ENCODE measurements at regions not wholly inside any gene's neighbourhood (a gene's known extent, or its start where the extent isn't known, plus 50 kb on each side); places are given as distances from the start of the nearest gene placed in this dataset.
"Not testable (repeated sequence)": the region's sequence is repeated elsewhere in the genome, so short reads cannot be mapped to it uniquely, and the experiment has no call there.

DNA sequence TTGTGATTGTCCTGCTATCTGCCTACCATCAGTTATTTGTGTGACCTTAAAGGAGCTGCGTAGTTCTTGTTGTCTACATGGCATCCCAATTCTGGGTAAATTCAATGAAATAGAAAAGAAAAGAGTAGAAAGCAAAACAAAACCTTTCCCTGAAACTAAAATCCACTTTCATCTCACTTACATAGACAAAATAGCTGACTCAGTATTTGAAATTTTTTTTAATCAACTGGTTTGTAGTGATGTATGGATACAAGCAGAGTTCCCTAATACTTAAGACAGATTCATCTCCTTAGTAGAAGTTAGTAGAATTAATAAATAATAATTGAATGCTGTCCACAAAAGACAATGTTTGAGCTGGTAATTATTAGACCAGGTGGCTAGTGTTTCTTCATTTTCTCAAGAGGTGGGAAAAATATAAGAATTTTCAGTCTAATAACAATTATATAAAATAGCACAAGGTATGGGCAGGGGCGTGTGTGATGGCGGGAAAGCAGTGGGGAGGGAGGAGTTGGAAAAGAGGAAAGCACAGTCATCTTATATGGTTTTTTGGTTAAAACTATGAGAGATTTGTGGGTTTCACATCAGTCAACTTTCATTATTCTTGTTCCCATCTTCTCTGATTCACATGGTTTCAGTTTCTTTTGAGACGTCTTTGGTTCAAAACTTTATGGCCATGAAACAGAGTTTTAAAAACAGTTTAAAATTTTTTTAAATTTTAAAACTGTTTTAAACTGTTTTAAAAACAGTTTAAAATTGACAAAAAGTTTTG lies 275.2 kb downstream of the SPRY1 start:
- no peak for DNase-seq (ENCODE audit: low read depth, low spot score)

DNA sequence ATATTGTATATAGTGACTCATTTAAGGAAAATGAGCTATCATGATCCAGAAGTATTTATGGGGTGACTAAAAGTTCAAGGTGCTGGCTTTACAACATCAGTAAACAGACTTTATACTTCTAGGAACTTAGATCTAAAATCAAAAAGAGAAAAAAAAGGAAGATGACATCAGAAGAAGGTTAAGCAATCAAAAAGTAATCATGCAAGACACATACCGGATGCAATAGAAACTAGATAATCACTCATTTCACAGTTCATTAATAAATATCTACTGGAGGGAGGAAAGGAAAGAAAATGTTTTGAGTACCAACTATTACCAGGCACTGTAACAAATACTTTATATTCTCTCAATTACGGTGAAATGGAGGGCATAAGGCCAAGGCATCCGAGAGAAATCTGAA lies 276.4 kb downstream of the SPRY1 start:
- DNase-seq (ENCODE audit: low read depth, low spot score) = no peak

DNA sequence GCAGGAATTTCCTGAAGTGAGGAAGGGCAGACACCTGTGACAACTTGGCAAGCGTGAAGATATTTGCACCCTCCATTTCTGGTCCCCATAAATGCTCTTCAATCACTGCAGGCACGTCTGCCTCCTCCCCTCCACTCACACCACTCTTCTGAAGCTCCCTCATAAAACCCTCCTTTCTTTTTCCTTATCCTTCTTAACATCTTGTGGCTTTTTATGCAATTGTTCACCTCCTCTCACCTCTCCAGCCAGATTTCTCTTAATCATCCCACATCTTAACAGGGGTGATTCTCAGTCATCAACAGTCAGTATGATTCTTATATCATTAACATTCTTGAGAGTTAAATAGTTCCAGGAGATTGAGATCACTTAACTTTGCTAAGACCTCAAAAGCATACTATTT lies 277.4 kb downstream of the SPRY1 start:
- no peak for DNase-seq (ENCODE audit: low read depth, low spot score)

DNA sequence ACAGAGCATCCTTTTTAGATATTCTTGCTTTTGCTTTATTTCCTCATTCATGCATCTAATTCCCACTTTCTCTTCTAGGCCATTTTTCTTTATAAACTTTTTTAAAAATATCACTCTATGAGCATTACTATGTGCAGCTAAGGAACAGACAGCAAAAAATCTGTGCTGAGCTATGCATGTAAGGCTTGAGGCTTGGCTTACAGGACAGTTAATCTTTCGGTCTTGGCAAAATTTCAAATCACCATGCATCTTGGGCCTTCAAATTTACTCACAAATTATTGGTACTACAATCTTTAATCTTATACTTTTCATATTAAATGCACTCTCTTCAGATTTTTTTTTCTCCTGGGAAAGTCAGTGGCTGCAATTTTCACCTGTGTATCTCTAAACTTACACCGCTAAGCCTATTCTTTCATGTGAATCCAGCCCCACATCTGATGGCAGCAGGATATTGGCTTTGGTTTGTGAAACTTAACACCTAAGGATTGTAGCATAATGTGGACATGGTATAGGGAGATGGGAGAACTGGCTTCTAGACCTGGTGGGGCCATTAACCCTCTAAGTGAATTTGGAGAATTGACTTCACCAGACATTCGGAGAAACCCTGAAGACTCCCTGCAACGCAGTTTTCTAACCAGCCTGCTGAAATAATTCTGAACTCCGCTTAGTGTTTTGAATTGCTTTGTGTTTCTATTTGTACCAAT lies 278.3 kb downstream of the SPRY1 start:
- no peak for DNase-seq (ENCODE audit: low read depth, low spot score)

DNA sequence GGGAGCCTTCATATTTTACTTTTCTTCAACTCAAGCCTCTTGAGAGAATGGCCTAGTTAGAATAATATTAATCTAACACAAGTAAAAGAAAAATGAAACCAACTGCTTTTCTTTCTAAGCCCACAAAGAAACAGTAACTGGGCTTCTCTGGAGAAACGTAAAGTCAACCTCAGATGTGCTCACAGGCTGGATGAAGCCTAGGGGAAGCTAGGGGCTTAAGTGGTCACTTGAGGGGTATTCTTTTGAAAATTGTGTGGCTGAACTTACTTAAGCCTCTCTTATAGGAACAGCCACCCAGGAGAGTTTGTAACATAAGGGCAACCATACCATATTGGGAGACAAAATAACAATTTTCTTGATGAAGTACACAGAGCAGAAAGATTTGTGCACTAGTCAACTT lies 279.0 kb downstream of the SPRY1 start:
- no peak for DNase-seq (ENCODE audit: low read depth, low spot score)

DNA sequence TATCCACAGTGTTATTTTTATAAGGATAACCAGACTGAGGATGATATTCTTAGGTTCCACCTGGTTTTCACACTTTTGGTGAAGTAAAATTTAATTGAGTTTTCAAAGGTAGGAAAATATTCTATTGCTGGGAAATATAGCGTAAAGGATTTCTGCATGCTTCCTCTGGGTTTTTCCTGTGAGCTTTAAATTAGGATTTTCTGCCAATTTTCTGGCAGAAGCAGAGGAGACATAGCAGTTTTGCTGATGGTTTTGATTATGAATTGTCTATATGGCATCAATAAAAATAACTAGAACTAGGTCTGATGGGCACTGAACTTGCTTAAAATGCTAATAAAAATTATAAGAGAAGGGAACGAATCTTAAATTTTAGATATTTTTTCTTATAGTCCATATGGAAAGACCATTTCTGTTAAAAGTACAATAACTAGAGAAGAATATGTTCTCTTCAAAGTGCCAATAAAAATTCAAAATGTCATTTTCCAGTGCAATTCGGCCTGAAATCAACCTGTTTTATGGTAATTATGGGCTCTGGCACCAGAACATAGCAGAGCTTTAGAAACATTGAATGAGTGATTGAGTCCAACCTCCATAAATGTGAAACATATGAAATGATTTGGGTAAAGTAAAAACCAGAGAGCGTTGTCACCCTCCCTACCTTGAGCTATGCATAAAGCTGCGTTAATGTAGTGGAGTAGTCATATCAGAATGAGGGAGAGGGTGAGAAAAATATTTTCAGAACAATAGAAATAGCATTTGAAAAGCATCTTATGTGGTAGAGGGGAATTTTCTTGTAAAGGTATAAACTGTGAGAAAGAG lies 279.7 kb downstream of the SPRY1 start:
- DNase-seq (ENCODE audit: low read depth, low spot score) = no peak

DNA sequence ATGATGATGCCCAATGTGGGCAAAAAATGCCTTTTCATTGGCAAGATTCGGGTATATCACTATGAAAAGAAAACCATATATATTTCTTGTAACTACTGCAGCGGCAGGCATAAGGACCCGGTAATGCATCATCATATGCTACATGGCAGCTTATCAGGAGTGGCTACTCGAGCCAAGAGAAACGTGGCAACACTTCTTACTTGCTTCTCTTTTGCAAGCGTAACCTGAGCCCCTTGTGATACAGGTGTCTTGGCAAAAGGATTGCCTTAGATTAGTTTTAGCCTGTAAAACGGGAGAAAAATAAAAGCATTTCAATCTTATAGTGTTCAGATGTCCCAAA lies 280.3 kb downstream of the SPRY1 start:
- no peak for DNase-seq (ENCODE audit: low read depth, low spot score)

DNA sequence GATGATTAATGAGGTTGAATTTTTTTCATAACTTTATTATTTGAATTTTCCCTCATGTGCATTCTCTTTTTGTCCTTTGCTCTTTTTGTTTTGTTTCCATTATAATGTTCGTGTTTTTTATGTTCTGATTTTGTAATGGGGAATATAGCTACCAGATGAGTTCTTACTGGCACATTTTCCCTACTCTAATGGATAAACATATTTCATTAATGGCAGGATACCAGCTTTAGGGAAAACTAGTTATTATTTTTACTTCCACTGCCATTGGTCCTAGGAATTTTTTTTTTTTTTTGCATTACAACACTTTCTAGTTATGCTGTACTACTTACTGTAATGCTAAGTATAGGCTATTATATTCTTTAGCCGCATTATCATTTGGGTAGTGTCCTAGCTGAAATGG lies 286.3 kb downstream of the SPRY1 start:
- DNase-seq (ENCODE audit: low read depth, low spot score) = no peak

DNA sequence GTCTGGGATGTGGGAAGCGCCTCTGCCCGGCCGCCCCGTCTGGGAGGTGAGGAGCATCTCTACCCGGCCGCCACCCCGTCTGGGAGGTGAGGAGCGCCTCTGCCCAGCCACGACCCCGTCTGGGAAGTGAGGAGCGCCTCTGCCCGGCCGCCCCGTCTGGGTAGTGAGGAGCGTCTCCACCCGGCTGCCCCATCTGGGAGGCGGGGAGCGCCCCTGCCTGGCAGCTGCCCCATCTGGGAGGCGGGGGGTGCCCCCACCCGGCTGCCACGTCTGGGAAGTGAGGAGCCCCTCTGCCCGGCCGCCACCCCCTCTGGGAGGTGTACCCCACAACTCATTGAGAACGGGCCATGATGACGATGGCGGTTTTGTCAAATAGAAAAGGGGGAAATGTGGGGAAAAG lies 288.3 kb downstream of the SPRY1 start:
- not testable (repeated sequence) for DNase-seq (ENCODE audit: low read depth, low spot score)

DNA sequence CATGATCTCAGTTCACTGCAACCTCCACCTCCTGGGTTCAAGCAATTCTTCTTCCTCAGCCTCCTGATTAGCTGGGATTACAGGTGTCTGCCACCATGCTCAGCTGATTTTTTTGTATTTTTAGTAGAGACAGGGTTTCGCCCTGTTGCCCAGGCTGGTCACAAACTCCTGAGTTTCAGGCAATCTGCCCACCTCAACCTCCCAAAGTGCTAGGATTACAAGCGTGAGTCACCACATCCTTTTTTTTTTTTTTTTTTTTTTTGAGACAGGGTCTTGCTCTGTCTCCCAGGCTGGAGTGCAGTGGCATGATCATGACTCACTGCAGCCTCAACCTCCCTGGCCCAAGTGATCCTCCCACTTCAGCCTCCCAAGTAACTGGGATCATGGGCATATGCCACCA lies 298.9 kb downstream of the SPRY1 start:
- DNase-seq (ENCODE audit: low read depth, low spot score) = not testable (repeated sequence)

DNA sequence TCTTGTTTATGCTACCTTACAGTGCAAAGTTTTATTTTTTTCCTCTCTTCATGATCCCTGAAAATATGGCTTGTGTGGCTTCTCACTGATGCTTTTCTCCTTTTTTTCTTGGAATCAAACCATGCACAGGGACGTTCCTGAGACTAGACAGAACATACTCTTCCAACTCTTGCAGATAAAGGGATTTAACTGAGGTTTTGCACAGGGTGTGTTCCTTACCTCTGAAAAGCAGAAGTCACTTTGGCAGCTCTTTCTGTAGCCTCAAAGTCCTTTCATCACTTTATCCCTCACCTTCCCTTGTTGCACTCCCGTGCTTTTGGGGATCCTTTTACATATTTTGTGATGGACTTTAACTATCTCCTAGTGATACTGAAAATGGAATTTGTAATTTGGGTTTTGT lies 300.1 kb downstream of the SPRY1 start:
- no peak for DNase-seq (ENCODE audit: low read depth, low spot score)

DNA sequence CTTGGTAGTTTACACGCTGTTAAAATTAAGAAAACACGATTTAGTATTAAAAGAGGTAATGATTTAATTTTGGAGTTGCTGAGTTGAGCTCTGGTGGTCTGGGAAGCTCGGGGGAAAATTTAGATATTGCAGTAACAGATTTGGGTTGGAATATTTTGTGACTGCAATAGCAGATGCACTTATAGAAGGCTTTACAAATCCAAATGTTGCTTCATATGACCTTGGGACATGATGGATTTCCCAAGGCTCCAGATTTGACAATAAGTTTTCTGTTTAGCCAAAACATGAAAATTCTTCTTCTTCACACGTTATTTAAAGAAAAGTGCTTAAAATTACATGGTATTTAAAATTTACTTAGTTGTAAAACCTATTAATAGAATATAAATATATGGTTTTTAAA lies 302.0 kb downstream of the SPRY1 start:
- no peak for DNase-seq (ENCODE audit: low read depth, low spot score)

DNA sequence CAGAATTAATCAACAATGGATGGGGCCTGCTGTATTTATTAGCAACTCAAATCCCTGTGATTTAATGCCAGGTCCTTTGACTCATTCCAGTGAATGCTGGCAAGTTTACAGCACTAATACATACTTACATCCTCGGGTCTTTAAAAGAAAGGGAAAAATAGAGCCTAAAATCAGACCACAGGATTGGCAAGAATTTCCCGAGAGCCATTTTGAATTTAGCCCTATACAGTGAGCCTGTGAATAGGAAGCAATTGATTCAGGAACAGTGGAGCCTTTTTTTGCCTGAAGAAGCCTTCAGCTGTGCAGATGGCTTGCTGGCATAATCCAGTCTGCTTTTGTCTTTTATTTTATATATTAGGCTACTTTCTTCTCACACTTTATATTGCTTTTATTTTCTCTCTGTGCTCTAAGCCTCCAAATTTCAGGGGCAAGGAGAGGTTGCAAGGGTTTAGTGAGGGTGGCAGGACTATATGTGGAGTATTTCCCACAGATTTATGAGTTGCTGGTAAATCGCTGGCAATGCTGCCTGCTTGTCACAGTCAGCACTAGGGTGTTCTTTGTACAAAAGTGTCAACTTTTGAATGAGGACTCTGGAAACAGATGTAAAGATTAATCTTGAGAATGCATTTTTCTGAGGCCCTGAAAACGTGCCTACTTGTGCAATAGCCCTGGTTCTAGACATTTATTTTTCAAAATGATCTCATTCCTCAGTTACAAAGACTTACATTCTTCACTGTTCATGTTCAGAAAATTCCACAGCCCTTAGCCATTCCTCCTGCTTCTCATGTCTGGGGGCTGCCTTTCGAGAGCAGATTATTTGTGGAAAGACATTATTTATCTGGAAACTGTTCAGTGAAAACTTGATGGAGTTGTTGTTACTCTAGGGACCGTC lies 303.5 kb downstream of the SPRY1 start:
- DNase-seq (ENCODE audit: low read depth, low spot score) = no peak

DNA sequence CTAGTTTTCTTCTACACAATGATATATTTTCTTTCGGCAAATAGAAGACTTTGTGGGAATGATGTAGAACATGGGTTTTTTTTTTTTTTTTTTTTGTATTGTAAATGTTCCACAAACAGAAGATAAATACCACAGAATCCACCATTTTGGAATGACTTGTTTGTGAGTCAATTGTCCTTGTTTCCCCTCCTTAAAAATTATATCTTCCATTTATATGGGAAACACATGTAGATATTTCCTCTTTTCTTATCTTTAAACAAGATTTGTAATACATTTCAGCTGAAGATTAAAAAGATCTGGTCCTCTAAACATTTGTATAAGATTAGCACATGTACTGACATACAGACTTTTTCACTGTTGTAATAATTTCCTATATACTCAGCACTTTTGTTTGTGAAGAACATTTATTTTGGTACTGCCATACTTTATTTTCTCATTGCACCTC lies 304.6 kb downstream of the SPRY1 start:
- no peak for DNase-seq (ENCODE audit: low read depth, low spot score)

DNA sequence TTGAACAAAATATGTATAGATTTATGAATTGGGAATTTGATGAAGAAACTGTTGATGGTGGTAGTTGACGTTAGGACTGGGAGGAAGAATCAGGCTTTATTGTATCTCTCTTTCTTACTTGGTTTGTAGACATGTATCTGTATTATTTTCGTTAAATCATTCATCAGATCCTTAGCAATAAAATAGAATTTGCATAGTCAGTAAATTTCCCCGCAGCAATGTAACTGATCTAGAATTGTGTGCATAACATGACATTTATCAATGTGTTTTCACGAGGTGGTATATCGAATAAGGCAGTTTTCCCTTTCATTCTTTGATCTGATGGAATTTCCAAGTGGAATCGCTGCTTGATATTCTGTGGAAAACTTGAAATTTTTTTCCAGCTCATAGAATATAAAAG lies 308.8 kb downstream of the SPRY1 start:
- DNase-seq (ENCODE audit: low read depth, low spot score) = no peak

DNA sequence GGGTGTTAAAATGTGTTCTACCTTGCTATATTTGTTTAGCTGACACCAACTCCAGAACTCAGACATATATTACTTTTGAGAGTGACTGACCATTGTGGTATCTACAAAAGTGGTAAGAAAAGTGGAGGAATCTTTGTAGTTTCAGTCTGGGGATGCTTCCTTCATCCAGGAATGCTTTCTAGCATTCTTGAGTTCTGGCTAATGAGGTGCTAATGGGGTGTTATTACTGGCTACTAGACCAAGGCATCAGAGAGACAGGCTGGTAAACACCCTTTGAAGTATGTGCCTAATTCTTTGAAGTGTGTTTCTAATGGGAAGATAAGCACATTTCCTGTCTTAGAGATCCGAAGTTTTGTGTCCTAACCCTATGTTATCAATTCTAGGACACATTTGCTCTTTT lies 310.4 kb downstream of the SPRY1 start:
- peak; percentile 24 for DNase-seq (ENCODE audit: low read depth, low spot score)

DNA sequence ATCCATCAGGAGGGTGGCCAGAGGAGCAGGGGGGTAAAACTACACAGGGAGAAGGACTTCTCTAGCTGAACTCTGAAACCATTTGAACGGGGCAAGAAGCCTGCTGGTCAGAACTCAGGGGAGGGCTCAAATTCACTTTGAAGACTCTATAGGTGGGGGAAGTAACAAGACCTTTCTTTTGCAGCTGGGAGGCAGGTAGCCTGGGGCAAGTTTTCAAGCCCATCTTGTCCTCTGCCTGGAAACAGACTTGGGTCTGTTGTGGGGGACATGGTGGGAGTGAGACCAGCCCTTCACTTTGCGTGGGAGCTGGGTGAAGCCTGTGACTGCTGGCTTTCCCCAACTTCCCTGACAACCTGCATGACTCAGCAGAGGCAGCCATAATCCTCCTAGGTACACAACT lies 312.3 kb downstream of the SPRY1 start:
- peak; percentile 15 for DNase-seq (ENCODE audit: low read depth, low spot score)

DNA sequence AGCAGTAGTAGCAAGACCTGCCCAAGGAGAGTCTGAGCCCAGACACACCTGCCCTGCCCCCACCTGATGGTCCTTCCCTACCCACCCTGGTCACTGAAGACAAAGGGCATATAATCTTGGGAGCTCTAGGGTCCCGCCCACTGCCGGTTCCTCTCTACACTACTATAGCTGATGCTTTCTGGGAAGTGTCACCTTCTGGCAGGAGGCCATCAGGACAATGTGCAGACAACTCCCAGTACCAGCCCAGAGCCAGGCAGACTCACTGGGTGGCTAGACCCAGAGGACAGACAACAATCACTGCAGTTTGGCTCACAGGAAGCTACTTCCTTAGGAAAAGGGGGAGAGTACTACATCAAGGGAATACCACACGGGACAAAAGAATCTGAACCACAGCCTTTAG lies 312.7 kb downstream of the SPRY1 start:
- peak; percentile 10 for DNase-seq (ENCODE audit: low read depth, low spot score)

DNA sequence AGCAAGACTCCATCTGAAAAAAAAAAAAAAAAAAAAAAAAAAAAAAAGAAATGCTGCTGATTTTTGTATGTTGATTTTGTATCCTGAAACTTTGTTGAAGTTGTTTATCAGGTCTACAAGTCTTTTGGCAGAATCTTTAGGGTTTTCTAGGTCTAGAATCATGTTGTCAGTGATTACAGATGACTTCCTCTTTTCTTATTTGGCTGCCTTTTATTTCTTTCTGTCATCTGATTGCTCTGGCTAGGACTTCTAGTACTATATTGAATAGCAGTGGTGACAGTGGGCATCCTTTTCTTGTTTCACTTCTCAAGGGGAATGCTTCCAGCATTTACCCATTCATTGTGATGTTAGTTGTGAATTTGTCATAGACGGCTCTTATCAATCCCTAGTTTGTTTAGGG lies 334.4 kb downstream of the SPRY1 start:
- DNase-seq (ENCODE audit: low read depth, low spot score) = no peak

DNA sequence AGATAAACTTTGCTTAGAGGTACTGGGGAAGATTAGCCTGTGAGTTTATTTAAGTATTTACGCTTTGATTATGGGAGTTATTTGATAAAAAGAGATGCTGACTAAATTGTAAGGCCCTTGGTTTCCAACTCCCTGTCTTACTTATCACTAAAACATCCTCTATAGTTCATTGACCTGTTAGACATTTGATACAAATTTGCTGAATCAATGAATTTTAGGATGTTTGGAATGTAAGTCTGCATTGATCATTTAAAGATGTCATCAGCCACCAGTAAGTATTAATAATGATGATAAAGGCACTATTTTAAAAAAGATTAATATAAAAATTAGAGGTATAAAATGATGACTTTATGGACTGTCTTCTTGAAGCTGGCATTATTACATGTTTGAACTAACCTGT lies 340.6 kb downstream of the SPRY1 start:
- DNase-seq (ENCODE audit: low read depth, low spot score) = no peak

DNA sequence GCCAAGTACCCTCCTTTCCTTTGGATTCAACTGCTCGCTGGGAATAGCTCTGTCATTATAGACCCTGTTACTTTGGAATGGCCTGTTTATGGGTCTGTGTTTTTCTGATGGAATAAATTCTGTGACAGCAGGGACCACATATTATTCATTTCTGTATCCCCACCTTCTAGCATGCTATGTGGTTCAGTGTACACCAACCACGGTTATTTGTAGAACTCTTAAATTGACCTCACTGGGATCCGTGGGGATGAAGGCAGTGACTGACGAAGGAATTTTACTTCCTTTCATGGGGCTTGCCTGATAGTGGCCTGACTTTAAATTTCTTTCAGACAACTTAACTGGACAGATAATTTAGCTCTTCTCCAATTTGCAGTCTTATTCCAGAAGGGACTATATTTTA lies 343.2 kb downstream of the SPRY1 start:
- DNase-seq (ENCODE audit: low read depth, low spot score) = no peak

DNA sequence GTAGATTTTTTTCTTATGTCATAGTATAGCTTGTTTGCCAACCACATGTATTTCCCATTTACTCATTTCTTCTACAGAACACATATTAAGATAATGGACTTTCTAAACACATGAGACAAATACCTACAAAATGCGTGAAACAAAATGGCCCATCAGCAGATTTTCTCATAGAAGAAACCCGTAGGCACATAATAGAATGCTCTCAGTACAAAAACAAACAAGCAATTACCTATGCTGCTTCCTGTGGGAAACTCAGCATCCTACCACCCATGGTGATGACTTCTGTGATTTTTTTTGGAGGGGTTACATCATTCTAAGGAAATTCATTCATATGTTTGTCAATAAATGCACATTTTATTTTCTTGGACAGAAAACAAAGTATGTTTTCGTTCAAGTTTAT lies 343.6 kb downstream of the SPRY1 start:
- DNase-seq (ENCODE audit: low read depth, low spot score) = no peak

Data from ELF-1 (cell line).